Sigmoid colon (tissue), 6 donors: ENCODE measurements at regions not wholly inside any gene's neighbourhood (a gene's known extent, or its start where the extent isn't known, plus 50 kb on each side); places are given as distances from the start of the nearest gene placed in this dataset.

Experiments used
- DNase-seq: peaks from one replicate; pipeline ENCODE4 v3.0.0-alpha.2; 2019
- H3K27ac ChIP-seq, 4 donors: fragments of 200-600 bp; sonication (generic); one replicate each; pipeline ENCODE4 v1.5.1; 2016 to 2019; ENCODE audit warnings: mild to moderate bottlenecking in 1 of 4
- H3K27me3 ChIP-seq, 3 donors: fragments of 200-600 bp; sonication (generic); one replicate each; pipeline ENCODE4 v1.5.1; 2019; ENCODE audit warnings: mild to moderate bottlenecking in 1 of 3
- H3K36me3 ChIP-seq, 4 donors: fragments of 200-600 bp; sonication (generic); one replicate each; pipeline ENCODE4 v1.5.1; 2016 to 2019
- H3K4me1 ChIP-seq, 4 donors: fragments of 200-600 bp; sonication (generic); one replicate each; pipeline ENCODE4 v1.5.1; 2017 to 2019
- H3K4me3 ChIP-seq, 4 donors: fragments of 200-600 bp; sonication (generic); one replicate each; pipeline ENCODE4 v1.5.1; 2017 to 2019; ENCODE audit warnings: mild to moderate bottlenecking in 2 of 4, moderate library complexity in 1 of 4
- H3K9me3 ChIP-seq, 4 donors: fragments of 200-600 bp in 3 of 4; sonication (generic) in 3 of 4; one replicate each; pipeline versions ENCODE4 v1.5.1 to v1.6.1; 2013 to 2019
- EP300 ChIP-seq, 4 donors: sonication (generic); formaldehyde crosslinking; IDR thresholded peaks; one replicate each; pipeline ENCODE4 v1.6.1; 2017; ENCODE audit warnings: antibody characterized with exemption in 4 of 4
- POLR2A ChIP-seq, 2 donors: fragments of 450-650 bp; IDR thresholded peaks; one replicate each; pipeline ENCODE4 v1.6.1; 2016; ENCODE audit warnings: antibody characterized with exemption in 2 of 2, mild to moderate bottlenecking in 2 of 2, moderate library complexity in 2 of 2
- POLR2AphosphoS5 ChIP-seq, 4 donors: sonication (generic); formaldehyde crosslinking; IDR thresholded peaks; one replicate each; pipeline ENCODE4 v1.6.1; 2017; ENCODE audit warnings: antibody characterized with exemption in 4 of 4
- WGBS, 2 donors: extraction: QIAGEN DNeasy Blood & Tissue Kit; methylation state at CpG; one replicate each; pipeline ENCODE4 v1.1.7; 2013; 5-methylcytosine and 5-hydroxymethylcytosine counted together
- intact Hi-C: fragments of 100-400 bp; cut with DNase I; formaldehyde crosslinking; loops from one replicate; pipeline ENCODE4 v1.15.1; 2023
- TF ChIP-seq, protein P1 (sequence below), 4 experiments: fragments of 450-650 bp in 3 of 4; fragments of 200-600 bp in 1 of 4; IDR thresholded peaks; one replicate each; pipeline ENCODE4 v1.5.1; 2016 to 2019; ENCODE audit warnings: antibody characterized with exemption in 4 of 4, mild to moderate bottlenecking in 3 of 4, moderate library complexity in 2 of 4
- donor health status: healthy with polysubstance abuse.
- donor health status: healthy.

DNA sequence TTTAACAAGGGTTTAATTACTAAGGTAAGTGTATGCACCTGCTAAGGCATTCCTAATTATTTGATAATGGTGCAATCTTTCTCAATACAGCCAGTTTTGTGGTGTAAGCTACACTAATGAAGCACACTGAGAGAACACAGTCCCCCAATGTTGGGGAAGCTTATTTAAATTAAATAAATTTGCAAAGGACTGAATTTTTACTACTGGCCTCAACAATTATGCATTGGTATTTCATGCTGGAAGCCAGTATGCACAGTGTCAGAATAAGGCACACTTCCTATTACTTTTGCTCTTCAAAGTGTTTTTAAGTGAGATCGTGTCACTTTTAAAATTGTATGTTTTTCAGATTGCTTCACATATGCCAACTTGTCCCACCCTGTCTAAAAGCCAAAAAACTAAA, 103.2 kb upstream of the ZNF521 start:
- Histone ChIP-seq H3K27ac (no peak overlapping the region), H3K4me3 (no peak overlapping the region), H3K4me1 (peaks cover 0 to 23% (median 12%) of the 10 kb centered on the region in 4 donors), H3K9me3 (peaks cover 0 to 6% (median 1%) of the 10 kb centered on the region in 4 donors), H3K27me3 (no peaks in the 10 kb centered on the region), H3K36me3 (no peaks in the 10 kb centered on the region)
- intact Hi-C loops: no loop called here
- 89 to 90% methylated on average over 1 of the region's 1 CpG for WGBS, 2 donors
- TF ChIP-seq, protein P1, sequence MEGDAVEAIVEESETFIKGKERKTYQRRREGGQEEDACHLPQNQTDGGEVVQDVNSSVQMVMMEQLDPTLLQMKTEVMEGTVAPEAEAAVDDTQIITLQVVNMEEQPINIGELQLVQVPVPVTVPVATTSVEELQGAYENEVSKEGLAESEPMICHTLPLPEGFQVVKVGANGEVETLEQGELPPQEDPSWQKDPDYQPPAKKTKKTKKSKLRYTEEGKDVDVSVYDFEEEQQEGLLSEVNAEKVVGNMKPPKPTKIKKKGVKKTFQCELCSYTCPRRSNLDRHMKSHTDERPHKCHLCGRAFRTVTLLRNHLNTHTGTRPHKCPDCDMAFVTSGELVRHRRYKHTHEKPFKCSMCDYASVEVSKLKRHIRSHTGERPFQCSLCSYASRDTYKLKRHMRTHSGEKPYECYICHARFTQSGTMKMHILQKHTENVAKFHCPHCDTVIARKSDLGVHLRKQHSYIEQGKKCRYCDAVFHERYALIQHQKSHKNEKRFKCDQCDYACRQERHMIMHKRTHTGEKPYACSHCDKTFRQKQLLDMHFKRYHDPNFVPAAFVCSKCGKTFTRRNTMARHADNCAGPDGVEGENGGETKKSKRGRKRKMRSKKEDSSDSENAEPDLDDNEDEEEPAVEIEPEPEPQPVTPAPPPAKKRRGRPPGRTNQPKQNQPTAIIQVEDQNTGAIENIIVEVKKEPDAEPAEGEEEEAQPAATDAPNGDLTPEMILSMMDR (IDR thresholded peaks at IDR 0.05): no peak
- TF ChIP-seq POLR2A (IDR thresholded peaks at IDR 0.05): no peak
- TF ChIP-seq EP300 (IDR thresholded peaks at IDR 0.05): no peak
- TF ChIP-seq POLR2AphosphoS5 (IDR thresholded peaks at IDR 0.05): no peak
- DNase-seq: no peak

DNA sequence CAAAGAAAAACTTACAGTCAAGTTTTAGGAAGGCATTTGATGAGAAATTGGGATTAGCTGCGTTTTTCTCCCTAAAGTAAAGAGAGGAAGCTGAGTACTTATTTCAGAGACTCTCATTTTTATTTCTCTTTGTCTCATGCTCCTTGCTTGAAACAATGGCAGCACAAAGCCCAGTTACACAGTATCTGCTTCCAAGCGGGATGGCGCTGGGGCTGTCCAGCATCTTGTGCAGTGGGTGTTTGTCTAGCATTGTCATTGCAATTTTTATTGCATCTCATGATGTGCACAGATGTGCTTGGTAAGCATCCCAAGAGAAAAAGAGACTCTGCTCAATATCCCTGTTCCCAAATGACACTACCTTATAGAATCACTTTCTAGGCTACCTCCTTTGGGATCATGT, 102.8 kb upstream of the ZNF521 start:
- Histone ChIP-seq H3K27ac (no peak overlapping the region), H3K9me3 (peaks cover 0 to 6% (median 1%) of the 10 kb centered on the region in 4 donors), H3K4me1 (peaks cover 0 to 20% (median 10%) of the 10 kb centered on the region in 4 donors), H3K4me3 (no peak overlapping the region), H3K27me3 (no peaks in the 10 kb centered on the region), H3K36me3 (no peaks in the 10 kb centered on the region)
- DNase-seq: no peak
- intact Hi-C loops: no loop called here
- WGBS, 2 donors: 72 to 85% methylated on average over 3 of the region's 3 CpGs
- TF ChIP-seq, protein P1 (IDR thresholded peaks at IDR 0.05): no peak
- no peak for TF ChIP-seq EP300 (IDR thresholded peaks at IDR 0.05)
- TF ChIP-seq POLR2A (IDR thresholded peaks at IDR 0.05): no peak
- TF ChIP-seq POLR2AphosphoS5 (IDR thresholded peaks at IDR 0.05): no peak

DNA sequence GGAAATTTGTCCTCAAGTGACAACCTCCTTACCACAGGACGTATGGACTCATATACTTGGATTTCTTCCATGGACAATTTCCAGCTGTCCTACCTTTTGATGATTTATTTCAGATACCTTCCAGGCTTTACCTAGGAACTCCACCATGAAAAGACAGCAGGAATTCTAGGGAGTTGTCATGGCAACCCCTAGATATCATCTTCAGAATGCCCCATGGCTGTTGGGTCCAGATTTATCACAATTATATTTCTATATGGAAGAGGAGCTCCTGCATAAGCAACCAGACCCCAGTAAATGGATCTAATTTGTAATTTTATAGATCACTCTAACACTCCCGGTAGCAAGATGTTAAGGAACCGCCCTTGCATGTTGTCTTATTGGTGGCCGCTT, 102.3 kb upstream of the ZNF521 start:
- TF ChIP-seq EP300 (IDR thresholded peaks at IDR 0.05) (no peak), POLR2AphosphoS5 (IDR thresholded peaks at IDR 0.05) (no peak), POLR2A (IDR thresholded peaks at IDR 0.05) (no peak)
- TF ChIP-seq, protein P1 (IDR thresholded peaks at IDR 0.05): no peak
- Histone ChIP-seq H3K36me3 (no peaks in the 10 kb centered on the region), H3K4me1 (peaks cover 0 to 19% (median 10%) of the 10 kb centered on the region in 4 donors), H3K9me3 (peaks cover 0 to 6% (median 1%) of the 10 kb centered on the region in 4 donors), H3K4me3 (no peak overlapping the region), H3K27ac (peak overlapping the region in 1 of 4 donors; percentile 31), H3K27me3 (no peaks in the 10 kb centered on the region)
- no peak for DNase-seq
- intact Hi-C loops: no loop called here
- 68 to 91% methylated on average over 4 of the region's 4 CpGs for WGBS, 2 donors

DNA sequence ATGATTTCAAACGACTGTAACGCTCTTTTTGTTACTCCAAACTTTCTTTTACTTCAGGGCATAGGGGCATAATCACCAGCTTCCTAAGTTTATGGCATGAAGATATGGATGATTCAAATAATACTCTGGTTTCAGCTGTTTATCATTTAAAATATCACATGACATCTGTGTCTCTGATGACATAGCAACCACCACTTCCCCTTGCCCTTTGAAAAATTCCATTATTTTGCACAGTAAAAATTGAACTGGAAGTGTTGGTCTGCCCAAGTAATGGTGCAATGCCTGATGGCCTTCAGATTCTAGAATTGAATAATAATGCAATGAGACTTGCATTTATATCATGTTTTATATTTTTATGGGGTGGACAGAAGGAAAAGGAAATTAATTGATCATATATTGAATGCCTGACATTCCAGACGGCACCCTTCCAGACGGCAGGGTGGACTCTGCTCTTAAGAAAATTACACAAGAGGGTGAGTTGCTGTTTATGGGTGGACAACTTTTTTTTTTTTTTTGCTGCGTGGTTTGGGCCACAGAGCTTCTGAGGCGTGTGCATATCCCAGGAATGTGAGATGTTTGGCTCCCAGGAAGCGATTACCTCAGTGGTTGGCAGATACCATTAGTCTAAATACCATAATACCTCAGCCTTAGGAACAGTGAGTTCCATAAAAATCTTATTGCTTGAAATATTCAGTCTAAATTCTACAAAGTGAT, 101.7 kb upstream of the ZNF521 start:
- TF ChIP-seq, protein P1 (IDR thresholded peaks at IDR 0.05): no peak
- TF ChIP-seq POLR2AphosphoS5 (IDR thresholded peaks at IDR 0.05) (no peak), POLR2A (IDR thresholded peaks at IDR 0.05) (no peak), EP300 (IDR thresholded peaks at IDR 0.05) (no peak)
- WGBS, 2 donors: 44 to 75% methylated on average over 7 of the region's 7 CpGs
- intact Hi-C loops: no loop called here

More for the DNA sequence above, 101.7 kb upstream of the ZNF521 start:
- Histone ChIP-seq H3K27me3 (no peaks in the 10 kb centered on the region), H3K4me3 (no peak overlapping the region), H3K9me3 (peaks cover 0 to 6% (median 1%) of the 10 kb centered on the region in 4 donors), H3K27ac (peak overlapping the region in 1 of 4 donors; percentile 31), H3K4me1 (peaks cover 0 to 19% (median 10%) of the 10 kb centered on the region in 4 donors), H3K36me3 (no peaks in the 10 kb centered on the region)
- DNase-seq: no peak
